ENCODE measurements at regions not wholly inside any gene's neighbourhood (a gene's known extent, or its start where the extent isn't known, plus 50 kb on each side); places are given as distances from the start of the nearest gene placed in this dataset.

DNA sequence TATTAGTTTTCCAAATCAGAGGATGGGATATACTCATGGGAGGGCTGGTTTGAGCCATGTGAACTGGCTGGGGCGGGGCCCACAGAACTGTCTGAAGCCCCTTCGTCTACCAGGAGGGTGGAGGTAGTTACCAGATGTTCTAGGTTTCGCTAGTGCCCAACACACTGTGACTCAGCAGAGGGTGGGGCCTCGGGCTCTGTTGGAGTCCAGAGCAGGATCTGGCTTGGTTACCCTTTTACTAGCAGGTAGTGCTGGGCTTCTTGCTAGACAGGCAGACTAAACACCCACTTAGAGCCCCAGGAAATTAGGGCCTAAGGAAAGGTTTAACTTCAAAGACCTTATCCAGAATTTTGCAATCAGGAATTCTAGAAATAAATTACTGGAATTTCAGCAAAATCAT lies 56.2 kb upstream of the CHRDL1 start:
- FAIRE-seq = no peak

- peak; percentile 60 for FAIRE-seq
Measured at GRCh38 chrX:110847334-110847733, 51.7 kb upstream of the CHRDL1 start.

DNA sequence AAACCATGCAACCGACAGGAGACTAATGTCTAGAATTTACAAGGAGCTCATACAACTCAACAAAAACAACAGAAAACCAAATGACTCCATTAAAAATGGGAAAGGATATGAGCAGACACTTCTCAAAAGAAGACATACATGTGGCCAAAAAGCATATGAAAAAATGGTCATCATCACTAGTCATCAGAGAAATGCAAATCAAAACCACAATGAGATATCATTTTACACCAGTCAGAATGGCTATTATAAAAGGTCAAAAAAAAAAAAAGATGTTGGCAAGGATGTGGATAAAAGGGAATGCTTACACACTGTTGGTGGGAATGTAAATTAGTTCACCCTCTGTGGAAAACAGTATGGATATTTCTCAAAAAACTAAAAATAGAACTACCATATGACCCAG lies 50.5 kb upstream of the CHRDL1 start:
- no peak for FAIRE-seq
